H9 (cell line): ENCODE measurements at regions not wholly inside any gene's neighbourhood (a gene's known extent, or its start where the extent isn't known, plus 50 kb on each side); places are given as distances from the start of the nearest gene placed in this dataset.

Source experiments
- DNase-seq: peaks from one replicate; pipeline ENCODE4 v3.0.0-alpha.2; 2017
- H2AFZ ChIP-seq: one replicate; pipeline ENCODE4 v1.6.1; 2013; ENCODE audit warnings: mild to moderate bottlenecking, low read length, control low read depth, moderate library complexity
- H2AK5ac ChIP-seq: 2 replicates; pipeline ENCODE4 v1.6.1; 2013; ENCODE audit warnings: low read length, control low read depth, mixed read lengths; ENCODE audit not compliant: insufficient read length
- H2BK120ac ChIP-seq: one replicate; pipeline ENCODE4 v1.6.1; 2013; ENCODE audit warnings: low read depth, mild to moderate bottlenecking, low read length, control low read depth, inconsistent platforms; ENCODE audit not compliant: poor library complexity, severe bottlenecking
- H2BK12ac ChIP-seq: 2 replicates; pipeline ENCODE4 v1.6.1; 2013; ENCODE audit warnings: low read length, control low read depth, mixed read lengths, low read depth; ENCODE audit not compliant: insufficient read length
- H2BK15ac ChIP-seq: 2 replicates; pipeline ENCODE4 v1.6.1; 2013; ENCODE audit warnings: low read depth, low read length, control low read depth
- H2BK20ac ChIP-seq: one replicate; pipeline ENCODE4 v1.6.1; 2013; ENCODE audit warnings: low read depth, mild to moderate bottlenecking, low read length, control low read depth, inconsistent platforms; ENCODE audit not compliant: poor library complexity, severe bottlenecking
- H2BK5ac ChIP-seq: 2 replicates; pipeline ENCODE4 v1.6.1; 2013; ENCODE audit warnings: low read length, control low read depth, mixed read lengths; ENCODE audit not compliant: insufficient read length
- H3K14ac ChIP-seq: 2 replicates; pipeline ENCODE4 v1.6.1; 2013; ENCODE audit warnings: low read length, control low read depth; ENCODE audit not compliant: insufficient read depth
- H3K18ac ChIP-seq: 2 replicates; pipeline ENCODE4 v1.6.1; 2013; ENCODE audit warnings: low read depth, mild to moderate bottlenecking, mixed read lengths, low read length, control low read depth; ENCODE audit not compliant: insufficient read length
- H3K23ac ChIP-seq: 2 replicates; pipeline ENCODE4 v1.6.1; 2013; ENCODE audit warnings: low read length, control low read depth, mixed read lengths, low read depth; ENCODE audit not compliant: insufficient read length
- H3K23me2 ChIP-seq: 2 replicates; pipeline ENCODE4 v1.6.1; 2013; ENCODE audit warnings: low read depth, mild to moderate bottlenecking, mixed read lengths, low read length, control low read depth; ENCODE audit not compliant: insufficient read length, poor library complexity, severe bottlenecking
- H3K27ac ChIP-seq: 2 replicates; pipeline ENCODE4 v1.5.1; 2013; ENCODE audit warnings: low read length, control low read depth, mixed read lengths, low read depth; ENCODE audit not compliant: insufficient read length
- H3K27me3 ChIP-seq: 2 replicates; pipeline ENCODE4 v1.6.1; 2013; ENCODE audit warnings: low read length, control low read depth, inconsistent platforms; ENCODE audit not compliant: insufficient read depth
- H3K4ac ChIP-seq: 2 replicates; pipeline ENCODE4 v1.6.1; 2013; ENCODE audit warnings: low read depth, mild to moderate bottlenecking, control low read depth, inconsistent platforms, low read length, moderate library complexity
- H3K4me1 ChIP-seq: 2 replicates; pipeline ENCODE4 v1.6.1; 2013; ENCODE audit warnings: low read length, control low read depth, inconsistent platforms; ENCODE audit not compliant: insufficient read depth
- H3K4me2 ChIP-seq: 2 replicates; pipeline ENCODE4 v1.6.1; 2013; ENCODE audit warnings: low read length, control low read depth, mixed read lengths; ENCODE audit not compliant: insufficient read length, insufficient read depth
- H3K56ac ChIP-seq: 2 replicates; pipeline ENCODE4 v1.6.1; 2013; ENCODE audit warnings: low read depth, mild to moderate bottlenecking, mixed read lengths, low read length, control low read depth; ENCODE audit not compliant: insufficient read length
- H3K79me1 ChIP-seq: 2 replicates; pipeline ENCODE4 v1.6.1; 2013; ENCODE audit warnings: low read depth, mild to moderate bottlenecking, moderate library complexity, low read length, control low read depth, inconsistent platforms; ENCODE audit not compliant: insufficient read depth, poor library complexity, severe bottlenecking
- H3K79me2 ChIP-seq: 2 replicates; pipeline ENCODE4 v1.6.1; 2013; ENCODE audit warnings: low read length, control low read depth, inconsistent platforms; ENCODE audit not compliant: insufficient read depth
- H3K9ac ChIP-seq: 2 replicates; pipeline ENCODE4 v1.6.1; 2013; ENCODE audit warnings: low read length, control low read depth, mixed read lengths; ENCODE audit not compliant: insufficient read length; ENCODE audit errors: extremely low read depth
- H3K9me3 ChIP-seq: one replicate; pipeline ENCODE4 v1.6.1; 2013; ENCODE audit warnings: low read depth, low read length, inconsistent platforms; ENCODE audit not compliant: control insufficient read depth
- H3T11ph ChIP-seq: one replicate; pipeline ENCODE4 v1.6.1; 2013; ENCODE audit warnings: mild to moderate bottlenecking, low read length, control low read depth, inconsistent platforms
- H4K20me1 ChIP-seq: one replicate; pipeline ENCODE4 v1.6.1; 2013; ENCODE audit not compliant: control insufficient read depth, insufficient read length, insufficient read depth
- H4K5ac ChIP-seq: 2 replicates; pipeline ENCODE4 v1.6.1; 2013; ENCODE audit warnings: low read depth, mild to moderate bottlenecking, mixed read lengths, low read length, control low read depth; ENCODE audit not compliant: insufficient read length
- H4K8ac ChIP-seq: replicated peaks from 2 replicates; pipeline ENCODE4 v1.6.1; 2013; ENCODE audit warnings: low read length, control low read depth, mixed read lengths, low read depth; ENCODE audit not compliant: insufficient read length
- H4K91ac ChIP-seq: 2 replicates; pipeline ENCODE4 v1.6.1; 2013; ENCODE audit warnings: low read depth, mild to moderate bottlenecking, moderate library complexity, mixed read lengths, low read length, control low read depth; ENCODE audit not compliant: insufficient read length
- H3K27ac Mint-ChIP-seq, 3 experiments: 2 replicates in 2 of 3; 3 replicates in 1 of 3; pipeline ENCODE4 v1.8.0; 2020 to 2021; ENCODE audit warnings: mixed read lengths in 3 of 3, mild to moderate bottlenecking in 1 of 3, moderate library complexity in 1 of 3
- H3K27me3 Mint-ChIP-seq: 2 replicates; pipeline ENCODE4 v1.8.0; 2021; ENCODE audit warnings: low read depth, mild to moderate bottlenecking, moderate library complexity, mixed read lengths
- H3K36me3 Mint-ChIP-seq, 3 experiments: 2 replicates in 2 of 3; 3 replicates in 1 of 3; pipeline ENCODE4 v1.8.0; 2020 to 2021; ENCODE audit warnings: low read depth in 3 of 3, mixed read lengths in 3 of 3; ENCODE audit not compliant: insufficient read depth in 1 of 3
- H3K4me1 Mint-ChIP-seq, 2 experiments: 2 replicates each; pipeline ENCODE4 v1.8.0; 2020; ENCODE audit warnings: mixed read lengths in 2 of 2
- H3K4me3 Mint-ChIP-seq, 2 experiments: 2 replicates in 1 of 2; 3 replicates in 1 of 2; pipeline ENCODE4 v1.8.0; 2020 to 2021; ENCODE audit warnings: mild to moderate bottlenecking in 2 of 2, mixed read lengths in 2 of 2, moderate library complexity in 1 of 2
- H3K9me3 Mint-ChIP-seq, 2 experiments: 2 replicates in 1 of 2; 3 replicates in 1 of 2; pipeline ENCODE4 v1.8.0; 2020; ENCODE audit warnings: mild to moderate bottlenecking in 2 of 2, mixed read lengths in 2 of 2, moderate library complexity in 1 of 2
- WGBS: extraction: QIAGEN DNeasy Blood & Tissue Kit; methylation state at CpG from one replicate; pipeline ENCODE4 v1.1.7; 2013; ENCODE audit warnings: missing lambda C conversion rate, low lambda C conversion rate, mixed read lengths; ENCODE audit not compliant: insufficient read length; ENCODE audit errors: extremely low coverage; 5-methylcytosine and 5-hydroxymethylcytosine counted together
- TF ChIP-seq, protein P1 (sequence below): fragments of 200-600 bp; sonication (generic); conservative IDR thresholded peaks from 3 replicates; pipeline ENCODE4 v1.8.0; 2021; ENCODE audit warnings: antibody characterized with exemption, mild to moderate bottlenecking

DNA sequence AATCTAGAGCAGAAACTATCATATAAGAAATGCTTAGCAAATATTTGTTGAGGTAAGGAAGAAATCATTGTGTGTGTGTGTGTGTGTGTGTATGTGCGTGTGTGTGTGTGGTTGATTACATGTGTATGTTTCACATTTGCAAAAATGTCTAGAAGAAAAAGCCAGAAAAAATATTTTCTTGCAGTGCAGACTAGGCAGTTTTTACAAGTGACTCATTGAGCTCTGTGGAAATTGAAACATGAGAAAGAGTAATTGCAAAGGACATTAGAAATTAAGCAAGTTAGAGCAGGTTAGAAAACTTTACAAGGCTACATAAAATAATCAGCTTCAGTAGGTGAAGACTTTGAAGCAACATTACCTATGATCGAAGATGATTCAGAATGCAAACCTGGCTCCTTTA lies 669.0 kb upstream of the EYS start:
- Histone ChIP-seq H3K79me2 (no peaks in the 10 kb centered on the region), H3K4me2 (no peak overlapping the region), H2BK5ac (no peak overlapping the region), H3K18ac (no peak overlapping the region), H3K9me3 (no peaks in the 10 kb centered on the region), H3K4ac (no peak overlapping the region), H3K9ac (no peak overlapping the region), H3K4me1 (no peaks in the 10 kb centered on the region), H3T11ph (no peak overlapping the region), H4K5ac (no peak overlapping the region), H2BK15ac (no peak overlapping the region), H2BK120ac (no peak overlapping the region), H3K56ac (no peak overlapping the region), H3K79me1 (no peaks in the 10 kb centered on the region), H2AFZ (no peak overlapping the region), H3K23me2 (no peaks in the 10 kb centered on the region), H2BK20ac (no peak overlapping the region), H2BK12ac (no peak overlapping the region), H3K27ac (no peak overlapping the region), H3K23ac (no peak overlapping the region), H3K14ac (no peak overlapping the region), H2AK5ac (no peak overlapping the region), H4K8ac (no peak overlapping the region), H4K20me1 (no peaks in the 10 kb centered on the region), H4K91ac (no peak overlapping the region), H3K27me3 (peaks cover 19% of the 10 kb centered on the region; the same call in 1 of the 2 replicates)
- H3K4me3 Mint-ChIP-seq: no peak overlapping the region
- TF ChIP-seq, protein P1, sequence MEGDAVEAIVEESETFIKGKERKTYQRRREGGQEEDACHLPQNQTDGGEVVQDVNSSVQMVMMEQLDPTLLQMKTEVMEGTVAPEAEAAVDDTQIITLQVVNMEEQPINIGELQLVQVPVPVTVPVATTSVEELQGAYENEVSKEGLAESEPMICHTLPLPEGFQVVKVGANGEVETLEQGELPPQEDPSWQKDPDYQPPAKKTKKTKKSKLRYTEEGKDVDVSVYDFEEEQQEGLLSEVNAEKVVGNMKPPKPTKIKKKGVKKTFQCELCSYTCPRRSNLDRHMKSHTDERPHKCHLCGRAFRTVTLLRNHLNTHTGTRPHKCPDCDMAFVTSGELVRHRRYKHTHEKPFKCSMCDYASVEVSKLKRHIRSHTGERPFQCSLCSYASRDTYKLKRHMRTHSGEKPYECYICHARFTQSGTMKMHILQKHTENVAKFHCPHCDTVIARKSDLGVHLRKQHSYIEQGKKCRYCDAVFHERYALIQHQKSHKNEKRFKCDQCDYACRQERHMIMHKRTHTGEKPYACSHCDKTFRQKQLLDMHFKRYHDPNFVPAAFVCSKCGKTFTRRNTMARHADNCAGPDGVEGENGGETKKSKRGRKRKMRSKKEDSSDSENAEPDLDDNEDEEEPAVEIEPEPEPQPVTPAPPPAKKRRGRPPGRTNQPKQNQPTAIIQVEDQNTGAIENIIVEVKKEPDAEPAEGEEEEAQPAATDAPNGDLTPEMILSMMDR: no peak
- H3K27ac Mint-ChIP-seq: no peak overlapping the region
- H3K4me1 Mint-ChIP-seq: peaks cover 2 to 3% of the 10 kb centered on the region in 2 experiments; a peak in 3 of 4 replicates
- H3K9me3 Mint-ChIP-seq: peaks cover 1 to 2% of the 10 kb centered on the region in 2 experiments; a peak in 3 of 5 replicates
- no CpG with 5 or more reads among the region's 2 CpGs for WGBS
- H3K27me3 Mint-ChIP-seq: peaks cover 67% of the 10 kb centered on the region
- DNase-seq: no peak
- H3K36me3 Mint-ChIP-seq: no peaks in the 10 kb centered on the region; a peak in 1 of 7 replicates
